GM12801 (cell line): ENCODE measurements at regions not wholly inside any gene's neighbourhood (a gene's known extent, or its start where the extent isn't known, plus 50 kb on each side); places are given as distances from the start of the nearest gene placed in this dataset.

Source experiments
- CTCF ChIP-seq: IDR thresholded peaks from one replicate; pipeline ENCODE4 v1.5.1; 2011; ENCODE audit warnings: control low read depth; ENCODE audit not compliant: insufficient read length; ENCODE audit errors: extremely low read depth

DNA sequence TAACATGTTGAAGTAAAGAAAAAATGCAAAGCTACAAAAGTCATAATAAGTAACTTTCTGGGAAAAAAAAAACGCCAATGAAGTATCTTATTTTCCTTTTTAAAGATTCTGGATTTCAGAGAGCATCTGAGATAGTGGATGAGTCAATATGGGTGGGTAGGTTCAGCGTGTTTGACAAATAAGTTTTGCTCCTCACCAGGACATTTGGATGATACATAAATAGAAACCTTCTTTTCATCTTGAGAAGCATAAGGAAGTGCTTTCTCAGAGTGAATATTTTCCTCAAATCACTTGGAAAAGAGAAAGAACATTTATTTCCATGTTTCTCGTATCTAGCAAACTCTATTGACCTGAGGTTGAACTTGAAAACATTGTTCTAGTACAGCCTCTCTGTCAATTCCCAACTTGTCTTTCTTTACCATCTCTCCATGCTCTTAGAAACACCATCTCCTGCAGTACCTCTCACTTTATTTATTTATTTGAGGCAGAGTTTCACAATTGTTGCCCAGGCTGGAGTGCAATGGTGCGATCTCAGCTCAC is 463.2 kb downstream of the KLF5 start:
- TF ChIP-seq CTCF: no peak

DNA sequence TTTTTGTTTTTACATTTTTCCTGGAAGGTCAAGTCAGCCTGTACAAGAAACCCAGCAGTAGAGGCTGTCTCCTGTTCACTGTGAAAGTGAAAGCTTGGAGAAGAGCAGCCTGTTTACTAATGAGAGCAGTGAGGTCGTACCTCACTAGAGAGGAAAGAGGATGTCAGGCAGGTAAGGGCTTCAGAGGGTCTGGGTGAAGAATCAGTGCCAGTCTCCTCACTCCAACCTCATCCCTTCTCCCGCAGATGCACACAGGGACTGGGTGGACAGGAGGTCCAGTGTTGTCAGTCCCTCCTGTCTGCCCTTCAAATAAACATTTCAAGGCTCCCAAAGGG is 462.5 kb downstream of the KLF5 start:
- TF ChIP-seq CTCF: no peak

- no peak for TF ChIP-seq CTCF
These were observed 461.9 kb downstream of the KLF5 start for GRCh38 chr13:73520566-73521289.

- no peak for TF ChIP-seq CTCF
These were observed 460.8 kb downstream of the KLF5 start for GRCh38 chr13:73519396-73520116.

DNA sequence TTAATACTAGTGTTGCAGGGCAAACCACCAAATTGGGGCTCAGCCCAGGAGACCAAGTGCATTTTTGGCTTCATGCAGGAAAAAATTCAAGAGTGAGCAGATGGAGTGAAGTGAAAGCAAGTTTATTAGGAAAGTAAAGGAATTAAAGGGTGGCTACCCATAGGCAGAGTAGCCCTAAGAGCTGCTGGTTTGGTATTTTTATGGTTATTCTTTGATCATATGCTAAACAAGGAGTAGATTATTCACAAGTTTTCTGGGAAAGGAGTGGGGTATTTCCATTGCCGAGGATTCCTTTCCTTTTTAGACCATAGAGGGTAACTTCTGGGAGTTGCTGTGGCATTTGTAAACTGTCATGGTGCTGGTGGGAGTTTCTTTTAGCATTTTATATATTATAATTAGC is 459.0 kb downstream of the KLF5 start:
- TF ChIP-seq CTCF: no peak

DNA sequence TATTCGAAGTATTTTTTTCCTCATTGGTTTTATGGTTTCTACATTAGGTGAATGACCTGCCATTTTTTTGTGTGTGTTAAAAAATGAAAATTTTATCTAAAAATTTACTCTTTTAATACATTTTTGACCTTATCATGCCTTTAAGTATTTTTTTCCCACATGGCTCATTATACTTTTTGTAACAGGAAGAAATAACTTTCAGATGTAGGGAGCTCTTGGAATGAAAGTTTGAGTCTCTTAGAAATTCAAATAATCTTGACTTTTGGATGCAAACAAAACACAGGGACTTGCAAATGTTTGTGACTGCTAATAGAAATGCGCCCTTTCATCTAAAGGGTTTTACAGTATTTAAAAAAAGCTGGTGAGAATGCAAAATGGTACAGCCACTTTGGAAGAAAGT is 457.9 kb downstream of the KLF5 start:
- no peak for TF ChIP-seq CTCF

DNA sequence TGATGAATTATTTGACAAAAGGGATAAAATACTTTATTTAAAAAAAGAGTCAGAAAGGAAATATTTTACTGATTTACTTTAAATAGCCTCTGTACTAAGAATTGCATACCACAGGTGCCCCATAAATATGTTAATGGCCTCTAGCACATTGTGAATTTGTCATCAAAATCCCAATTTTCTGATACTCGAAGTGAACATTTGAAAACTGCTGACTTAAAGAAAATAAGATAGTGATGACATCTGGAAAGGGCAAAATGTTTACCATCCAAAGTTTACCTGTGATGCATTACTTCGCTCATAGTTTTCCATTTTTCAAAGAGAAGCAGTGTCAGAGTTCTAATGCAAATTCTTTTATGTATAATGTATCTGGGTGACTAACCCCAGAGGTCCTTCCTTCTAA is 455.4 kb downstream of the KLF5 start:
- no peak for TF ChIP-seq CTCF
